IMR-90 (cell line): ENCODE measurements at regions not wholly inside any gene's neighbourhood (a gene's known extent, or its start where the extent isn't known, plus 50 kb on each side); places are given as distances from the start of the nearest gene placed in this dataset.

Experiments
- ATAC-seq: fragments of 200-7000 bp; cut with Tn5 transposase; 2 replicates; pipeline ENCODE4 v1.9.1; 2020; ENCODE audit warnings: low read depth, mild to moderate bottlenecking, moderate library complexity
- BruUV-seq: library from RNA; stranded (reverse); fragments of 400-500 nt; replicated peaks from 2 replicates; lab custom pipeline; 2021; lab: Mats Ljungman, UMichigan
- CTCF ChIA-PET: fragments of 300-600 bp; formaldehyde crosslinking; extraction: SDS; loops from one replicate; lab custom pipeline; 2021; ENCODE audit warnings: antibody characterized with exemption; lab: Yijun Ruan, JAX
- POLR2A ChIA-PET: fragments of 300-600 bp; sonication (Branson Sonifier 250); formaldehyde crosslinking; loops from one replicate; lab custom pipeline; 2022; ENCODE audit warnings: antibody characterized with exemption; ENCODE audit not compliant: unreplicated experiment; lab: Charles Lee
- DNase-seq: peaks from one replicate; pipeline ENCODE4 v3.0.0; 2013
- H2AFZ ChIP-seq: replicated peaks from 2 replicates; pipeline ENCODE3; 2013; ENCODE audit warnings: low read length, mild to moderate bottlenecking; ENCODE audit not compliant: poor library complexity
- H2AK5ac ChIP-seq: 2 replicates; pipeline ENCODE4 v1.6.1; 2013; ENCODE audit warnings: low read depth, low read length, inconsistent platforms
- H2AK9ac ChIP-seq: replicated peaks from 2 replicates; pipeline ENCODE3; 2013; ENCODE audit warnings: mild to moderate bottlenecking, low read depth, low read length, moderate library complexity; ENCODE audit not compliant: poor library complexity
- H2BK120ac ChIP-seq: 2 replicates; pipeline ENCODE4 v1.6.1; 2013; ENCODE audit warnings: low read depth, low read length, inconsistent platforms
- H2BK15ac ChIP-seq: 3 replicates; pipeline ENCODE4 v1.6.1; 2013; ENCODE audit warnings: low read depth, low read length, inconsistent platforms
- H2BK20ac ChIP-seq: 2 replicates; pipeline ENCODE4 v1.6.1; 2013; ENCODE audit warnings: low read depth, mild to moderate bottlenecking, inconsistent platforms, low read length, moderate library complexity
- H2BK5ac ChIP-seq: 2 replicates; pipeline ENCODE4 v1.6.1; 2013; ENCODE audit warnings: mild to moderate bottlenecking, low read depth, low read length, inconsistent platforms; ENCODE audit not compliant: poor library complexity, severe bottlenecking
- H3K14ac ChIP-seq: replicated peaks from 2 replicates; pipeline ENCODE4 v1.6.1; 2013; ENCODE audit warnings: low read depth, low read length, inconsistent platforms
- H3K18ac ChIP-seq: 2 replicates; pipeline ENCODE4 v1.6.1; 2013; ENCODE audit warnings: low read depth, low read length, control low read depth
- H3K23ac ChIP-seq: 2 replicates; pipeline ENCODE4 v1.6.1; 2013; ENCODE audit warnings: low read depth, low read length, inconsistent platforms
- H3K27ac ChIP-seq: 2 replicates; pipeline ENCODE4 v1.5.1; 2013; ENCODE audit warnings: mild to moderate bottlenecking, control low read depth, low read length; ENCODE audit not compliant: insufficient read depth
- H3K27me3 ChIP-seq: 2 replicates; pipeline ENCODE4 v1.6.1; 2013; ENCODE audit warnings: low read length; ENCODE audit not compliant: control insufficient read depth, insufficient read depth
- H3K36me3 ChIP-seq: 2 replicates; pipeline ENCODE4 v1.6.1; 2013; ENCODE audit warnings: low read length, mixed read lengths; ENCODE audit not compliant: control insufficient read depth, insufficient read depth
- H3K4ac ChIP-seq: 2 replicates; pipeline ENCODE4 v1.6.1; 2013; ENCODE audit warnings: low read depth, low read length, inconsistent platforms
- H3K4me1 ChIP-seq: 2 replicates; pipeline ENCODE4 v1.6.1; 2013; ENCODE audit warnings: low read length, mixed read lengths; ENCODE audit not compliant: control insufficient read depth, insufficient read depth
- H3K4me2 ChIP-seq: 2 replicates; pipeline ENCODE4 v1.6.1; 2013; ENCODE audit warnings: low read depth, mild to moderate bottlenecking, control low read depth, low read length, moderate library complexity
- H3K4me3 ChIP-seq: 2 replicates; pipeline ENCODE4 v1.5.1; 2013; ENCODE audit warnings: low read depth, mild to moderate bottlenecking, control low read depth, low read length, moderate library complexity; ENCODE audit not compliant: insufficient read depth
- H3K56ac ChIP-seq: 2 replicates; pipeline ENCODE4 v1.6.1; 2013; ENCODE audit warnings: low read length, inconsistent platforms; ENCODE audit not compliant: insufficient read depth; ENCODE audit errors: extremely low read depth
- H3K79me1 ChIP-seq, 2 experiments: 2 replicates each; pipeline ENCODE4 v1.6.1; 2013; ENCODE audit warnings: low read length in 2 of 2, inconsistent platforms in 1 of 2, low read depth in 1 of 2
- H3K9ac ChIP-seq: 2 replicates; pipeline ENCODE4 v1.6.1; 2013; ENCODE audit warnings: low read depth, low read length, control low read depth
- H3K9me1 ChIP-seq: 2 replicates; pipeline ENCODE4 v1.6.1; 2013; ENCODE audit warnings: low read length, inconsistent platforms; ENCODE audit not compliant: insufficient read depth
- H3K9me3 ChIP-seq: 2 replicates; pipeline ENCODE4 v1.6.1; 2013; ENCODE audit warnings: low read length; ENCODE audit not compliant: control insufficient read depth, insufficient read depth
- H4K20me1 ChIP-seq: 2 replicates; pipeline ENCODE4 v1.6.1; 2013; ENCODE audit warnings: low read length, inconsistent platforms; ENCODE audit not compliant: insufficient read depth
- H4K5ac ChIP-seq: 2 replicates; pipeline ENCODE4 v1.6.1; 2013; ENCODE audit warnings: mild to moderate bottlenecking, low read depth, low read length, control low read depth
- H4K8ac ChIP-seq, 2 experiments: 2 replicates each; pipeline ENCODE4 v1.6.1; 2013; ENCODE audit warnings: low read depth in 2 of 2, low read length in 2 of 2, control low read depth in 1 of 2, inconsistent platforms in 1 of 2
- H4K91ac ChIP-seq: 2 replicates; pipeline ENCODE4 v1.6.1; 2013; ENCODE audit warnings: low read depth, low read length, inconsistent platforms; ENCODE audit not compliant: insufficient read depth
- BHLHE40 ChIP-seq: fragments of 150-350 bp; IDR thresholded peaks from 2 replicates; pipeline ENCODE4 v1.6.1; 2016; ENCODE audit warnings: mild to moderate bottlenecking, low read depth, low read length
- CEBPB ChIP-seq: IDR thresholded peaks from 2 replicates; pipeline ENCODE4 v1.6.1; 2012; ENCODE audit warnings: low read depth, low read length, improper control_type of control experiment
- CHD1 ChIP-seq: IDR thresholded peaks from 2 replicates; pipeline ENCODE4 v1.6.1; 2012; ENCODE audit warnings: low read depth, low read length, improper control_type of control experiment
- FOS ChIP-seq: fragments of 150-350 bp; IDR thresholded peaks from 2 replicates; pipeline ENCODE4 v1.6.1; 2016; ENCODE audit warnings: low read depth, low read length
- MAFK ChIP-seq: IDR thresholded peaks from 2 replicates; pipeline ENCODE4 v1.6.1; 2012; ENCODE audit warnings: low read depth, low read length, improper control_type of control experiment
- MAZ ChIP-seq: IDR thresholded peaks from 2 replicates; pipeline ENCODE4 v1.6.1; 2012; ENCODE audit warnings: low read depth, mild to moderate bottlenecking, low read length, improper control_type of control experiment, moderate library complexity, borderline replicate concordance
- MXI1 ChIP-seq: IDR thresholded peaks from 2 replicates; pipeline ENCODE4 v1.6.1; 2012; ENCODE audit warnings: low read depth, mild to moderate bottlenecking, low read length, moderate library complexity, borderline replicate concordance
- RAD21 ChIP-seq: IDR thresholded peaks from 2 replicates; pipeline ENCODE4 v1.6.1; 2012; ENCODE audit warnings: low read length, improper control_type of control experiment
- RCOR1 ChIP-seq: IDR thresholded peaks from 2 replicates; pipeline ENCODE4 v1.6.1; 2012; ENCODE audit warnings: mild to moderate bottlenecking, low read length, improper control_type of control experiment; ENCODE audit not compliant: insufficient replicate concordance
- SMC3 ChIP-seq: fragments of 150-350 bp; IDR thresholded peaks from 2 replicates; pipeline ENCODE4 v1.6.1; 2016; ENCODE audit warnings: low read depth, mild to moderate bottlenecking, antibody characterized with exemption, low read length, moderate library complexity
- USF2 ChIP-seq: fragments of 150-350 bp; IDR thresholded peaks from 2 replicates; pipeline ENCODE4 v1.6.1; 2017; ENCODE audit warnings: mild to moderate bottlenecking, antibody characterized with exemption, low read length, low read depth
- WGBS, 2 experiments: methylation state at CpG; one replicate each; pipeline versions ENCODE4 v1.1.5 to v1.1.7; 2013; ENCODE audit warnings: missing lambda C conversion rate in 2 of 2; ENCODE audit not compliant: insufficient read length in 1 of 2; ENCODE audit errors: extremely low coverage in 2 of 2; 5-methylcytosine and 5-hydroxymethylcytosine counted together
- dilution Hi-C: fragments of 300-500 bp; cut with HindIII; formaldehyde crosslinking; loops from one replicate; pipeline ENCODE4 v1.14.3; 2018; ENCODE audit warnings: low sequenced_read_pairs; ENCODE audit not compliant: unreplicated experiment
- in situ Hi-C: fragments of 300-500 bp; cut with MboI; formaldehyde crosslinking; loops from 3 replicates; pipeline ENCODE4 v1.14.3; 2019; ENCODE audit warnings: low sequenced_read_pairs, inconsistent platforms, mixed read lengths
- intact Hi-C: fragments of 100-400 bp; cut with micrococcal nuclease; formaldehyde crosslinking; loops from 2 replicates; pipeline ENCODE4 v1.10.0; 2022
- TF ChIP-seq, protein P1 (sequence below): fragments of 150-350 bp; IDR thresholded peaks from 2 replicates; pipeline ENCODE4 v1.6.1; 2016; ENCODE audit warnings: low read depth, mild to moderate bottlenecking, low read length, moderate library complexity, borderline replicate concordance

DNA sequence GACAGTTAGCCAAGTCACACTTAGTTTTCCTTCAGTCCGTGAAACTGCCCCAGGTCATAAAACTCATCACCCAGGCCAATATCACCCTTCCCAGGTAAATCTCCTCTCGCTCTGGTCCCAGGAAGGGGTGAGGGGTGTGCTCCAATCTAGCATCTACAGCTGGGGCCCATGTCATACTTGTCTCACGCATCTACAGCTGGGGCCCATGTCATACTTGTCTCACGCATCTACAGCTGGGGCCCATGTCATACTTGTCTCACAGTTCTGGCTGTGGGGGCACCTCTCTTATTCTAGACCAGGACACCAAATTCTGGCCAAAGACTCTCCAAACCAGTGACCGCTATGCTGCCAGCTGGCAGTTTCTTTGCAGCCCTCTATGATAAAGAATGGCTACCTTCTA lies 123.3 kb upstream of the DLGAP1 start:
- H4K5ac ChIP-seq: no peak overlapping the region
- no peak overlapping the region for H3K4me2 ChIP-seq
- no peak overlapping the region for H2BK20ac ChIP-seq
- no TSS peak for BruUV-seq
- intact Hi-C loops (no loop called here), dilution Hi-C loops (no loop called here), in situ Hi-C loops (no loop called here)
- ChIA-PET CTCF (no interaction called here), POLR2A (no interaction called here)
- H3K9ac ChIP-seq: no peak overlapping the region
- no peaks in the 10 kb centered on the region for H4K20me1 ChIP-seq
- no peaks in the 10 kb centered on the region for H3K9me1 ChIP-seq
- no peak overlapping the region for H2BK15ac ChIP-seq
- H3K14ac ChIP-seq: no peak overlapping the region
- no peak overlapping the region for H4K8ac ChIP-seq
- no peak overlapping the region for H2AK9ac ChIP-seq
- H3K4ac ChIP-seq: no peak overlapping the region
- no peaks in the 10 kb centered on the region for H3K4me1 ChIP-seq
- 97% methylated on average over 2 of the region's 5 CpGs; no CpG with 5 or more reads in 1 of the 2 experiments for WGBS, 2 experiments
- peaks cover 21% of the 10 kb centered on the region for H3K9me3 ChIP-seq
- ATAC-seq (no peak), DNase-seq (no peak)
- H3K18ac ChIP-seq: no peak overlapping the region
- TF ChIP-seq FOS (no peak), MXI1 (no peak), CHD1 (no peak), SMC3 (no peak), CEBPB (no peak), RAD21 (no peak), USF2 (no peak), MAFK (no peak), MAZ (no peak), BHLHE40 (no peak), RCOR1 (no peak)
- TF ChIP-seq, protein P1, sequence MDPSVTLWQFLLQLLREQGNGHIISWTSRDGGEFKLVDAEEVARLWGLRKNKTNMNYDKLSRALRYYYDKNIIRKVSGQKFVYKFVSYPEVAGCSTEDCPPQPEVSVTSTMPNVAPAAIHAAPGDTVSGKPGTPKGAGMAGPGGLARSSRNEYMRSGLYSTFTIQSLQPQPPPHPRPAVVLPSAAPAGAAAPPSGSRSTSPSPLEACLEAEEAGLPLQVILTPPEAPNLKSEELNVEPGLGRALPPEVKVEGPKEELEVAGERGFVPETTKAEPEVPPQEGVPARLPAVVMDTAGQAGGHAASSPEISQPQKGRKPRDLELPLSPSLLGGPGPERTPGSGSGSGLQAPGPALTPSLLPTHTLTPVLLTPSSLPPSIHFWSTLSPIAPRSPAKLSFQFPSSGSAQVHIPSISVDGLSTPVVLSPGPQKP: no peak
- no peak overlapping the region for H3K4me3 ChIP-seq
- no peaks in the 10 kb centered on the region for H3K79me1 ChIP-seq
- no peak overlapping the region for H3K56ac ChIP-seq
- H2BK120ac ChIP-seq: no peak overlapping the region
- H2AFZ ChIP-seq: no peak overlapping the region
- H3K23ac ChIP-seq: no peak overlapping the region
- no peak overlapping the region for H2BK5ac ChIP-seq
- no peak overlapping the region for H4K91ac ChIP-seq
- H2AK5ac ChIP-seq: no peak overlapping the region
- H3K27me3 ChIP-seq: no peaks in the 10 kb centered on the region
- H3K36me3 ChIP-seq: no peaks in the 10 kb centered on the region
- H3K27ac ChIP-seq: no peak overlapping the region
